ENCODE measurements at regions not wholly inside any gene's neighbourhood (a gene's known extent, or its start where the extent isn't known, plus 50 kb on each side); places are given as distances from the start of the nearest gene placed in this dataset.

GRCh38 chr5:33198836-33199235 is 241.9 kb upstream of the TARS1 start:
- H3K36me3 ChIP-seq (ENCODE audit: insufficient read depth in 1 of 2, low read depth in 1 of 2), result no peaks in the 10 kb centered on the region
- intact Hi-C loops (cut with DNase I), result no loop called here
- TF ChIP-seq CTCF (IDR thresholded peaks at IDR 0.05), result no peak
- no peak overlapping the region for H3K4me3 ChIP-seq
- peaks cover 10% of the 10 kb centered on the region for H3K9me3 ChIP-seq
- no peaks in the 10 kb centered on the region for H3K27me3 ChIP-seq (ENCODE audit: insufficient read depth in 3 of 3, low read length in 2 of 3)
- no peak overlapping the region for H3K27ac ChIP-seq
- DNase-seq (no peak), ATAC-seq (no peak)
- no peaks in the 10 kb centered on the region for H3K4me1 ChIP-seq
- 87 to 93% (median 89%) methylated on average over 4 of the region's 4 CpGs for WGBS, 3 donors

- Histone ChIP-seq H3K27ac (no peak overlapping the region), H3K4me1 (peaks cover 12% of the 10 kb centered on the region), H3K9me3 (no peaks in the 10 kb centered on the region), H3K27me3 (ENCODE audit: insufficient read depth in 3 of 3, low read length in 2 of 3) (no peaks in the 10 kb centered on the region), H3K36me3 (ENCODE audit: insufficient read depth in 1 of 2, low read depth in 1 of 2) (no peaks in the 10 kb centered on the region), H3K4me3 (no peak overlapping the region)
- TF ChIP-seq CTCF (IDR thresholded peaks at IDR 0.05), result no peak
- intact Hi-C loops (cut with DNase I), result no loop called here
- WGBS, 3 donors, result 45 to 100% (median 98%) methylated on average over 1 of the region's 1 CpG
- ATAC-seq (no peak), DNase-seq (no peak)
These were observed 236.8 kb upstream of the TARS1 start for GRCh38 chr5:33203931-33204330.

- WGBS, 3 donors, result 48 to 76% (median 61%) methylated on average over 3 of the region's 3 CpGs
- no peak for TF ChIP-seq CTCF (IDR thresholded peaks at IDR 0.05)
- Histone ChIP-seq H3K4me3 (no peak overlapping the region), H3K36me3 (ENCODE audit: insufficient read depth in 1 of 2, low read depth in 1 of 2) (no peaks in the 10 kb centered on the region), H3K27me3 (ENCODE audit: insufficient read depth in 3 of 3, low read length in 2 of 3) (no peaks in the 10 kb centered on the region), H3K4me1 (peaks cover 12% of the 10 kb centered on the region), H3K27ac (no peak overlapping the region), H3K9me3 (no peaks in the 10 kb centered on the region)
- ATAC-seq, result no peak
- intact Hi-C loops (cut with DNase I), result no loop called here
- no peak for DNase-seq
These were observed 235.7 kb upstream of the TARS1 start for GRCh38 chr5:33205079-33205478.

GRCh38 chr5:33205727-33206410 is 234.9 kb upstream of the TARS1 start:
- 9 to 40% (median 22%) methylated on average over 1 of the region's 1 CpG for WGBS, 3 donors
- Histone ChIP-seq H3K4me3 (no peak overlapping the region), H3K27ac (no peak overlapping the region), H3K36me3 (ENCODE audit: insufficient read depth in 1 of 2, low read depth in 1 of 2) (no peaks in the 10 kb centered on the region), H3K9me3 (no peaks in the 10 kb centered on the region), H3K27me3 (ENCODE audit: insufficient read depth in 3 of 3, low read length in 2 of 3) (no peaks in the 10 kb centered on the region), H3K4me1 (peaks cover 12% of the 10 kb centered on the region)
- DNase-seq (no peak), ATAC-seq (no peak)
- no peak for TF ChIP-seq CTCF (IDR thresholded peaks at IDR 0.05)
- intact Hi-C loops (cut with DNase I), result no loop called here

- Histone ChIP-seq H3K27ac (no peak overlapping the region), H3K36me3 (ENCODE audit: insufficient read depth in 1 of 2, low read depth in 1 of 2) (no peaks in the 10 kb centered on the region), H3K4me1 (peaks cover 12% of the 10 kb centered on the region), H3K4me3 (no peak overlapping the region), H3K9me3 (no peaks in the 10 kb centered on the region), H3K27me3 (ENCODE audit: insufficient read depth in 3 of 3, low read length in 2 of 3) (no peaks in the 10 kb centered on the region)
- intact Hi-C loops (cut with DNase I), result no loop called here
- TF ChIP-seq CTCF (IDR thresholded peaks at IDR 0.05), result no peak
- no peak for ATAC-seq
- WGBS, 3 donors, result 88 to 92% (median 90%) methylated on average over 3 of the region's 3 CpGs
- no peak for DNase-seq
These were observed 233.7 kb upstream of the TARS1 start for GRCh38 chr5:33206962-33207506.
